Ovary (tissue), 7 donors: ENCODE measurements at regions not wholly inside any gene's neighbourhood (a gene's known extent, or its start where the extent isn't known, plus 50 kb on each side); places are given as distances from the start of the nearest gene placed in this dataset.

Source experiments
- DNase-seq, 5 donors: peaks; one replicate each; pipeline ENCODE4 v3.0.0-alpha.2; 2019 to 2020
- H3K27ac ChIP-seq, 2 donors: fragments of 200-600 bp; one replicate each; pipeline versions ENCODE4 v1.5.1 to v1.8.0; 2019 to 2022
- H3K27me3 ChIP-seq: fragments of 200-600 bp; one replicate; pipeline ENCODE4 v1.8.0; 2022
- H3K36me3 ChIP-seq: fragments of 200-600 bp; sonication (generic); one replicate; pipeline ENCODE4 v1.5.1; 2019
- H3K4me1 ChIP-seq: one replicate; pipeline ENCODE4 v1.8.1; 2013; ENCODE audit warnings: mild to moderate bottlenecking, moderate library complexity; ENCODE audit not compliant: insufficient read depth
- H3K4me3 ChIP-seq: fragments of 200-600 bp; sonication (generic); one replicate; pipeline ENCODE4 v1.5.1; 2017
- H3K9me3 ChIP-seq, 2 donors: fragments of 200-600 bp in 1 of 2; sonication (generic) in 1 of 2; one replicate each; pipeline versions ENCODE4 v1.5.1 to v1.8.1; 2013 to 2019; ENCODE audit warnings: mild to moderate bottlenecking in 1 of 2, moderate library complexity in 1 of 2
- EP300 ChIP-seq: sonication (generic); formaldehyde crosslinking; IDR thresholded peaks from one replicate; pipeline ENCODE4 v1.6.1; 2017; ENCODE audit warnings: antibody characterized with exemption
- POLR2A ChIP-seq: fragments of 450-650 bp; IDR thresholded peaks from one replicate; pipeline ENCODE4 v1.6.1; 2017; ENCODE audit warnings: antibody characterized with exemption, mild to moderate bottlenecking, moderate library complexity
- WGBS, 3 donors: extraction: QIAGEN DNeasy Blood & Tissue Kit in 1 of 3; methylation state at CpG; one replicate each; pipeline versions ENCODE4 v1.1.5 to v1.1.7; 2013 to 2017; 5-methylcytosine and 5-hydroxymethylcytosine counted together
- intact Hi-C, 4 donors: fragments of 100-400 bp; cut with DNase I; formaldehyde crosslinking; loops; one replicate each; pipeline versions ENCODE4 v1.11.0 to v1.15.1; 2022 to 2023
- TF ChIP-seq, protein P1 (sequence below), 3 donors: fragments of 450-650 bp in 2 of 3; fragments of 200-600 bp in 1 of 3; IDR thresholded peaks; one replicate each; pipeline versions ENCODE4 v1.5.1 to v1.8.0; 2016 to 2022; ENCODE audit warnings: antibody characterized with exemption in 3 of 3, mild to moderate bottlenecking in 1 of 3
- donor health status: DM: no; HTN: no; CAD: no; lungs with moderate emphysema.
- donor health status: DM: no; HTN: no; CAD: no.
- donor health status: Bipolar disorder and iron deficiency.
- donor health status: DM: no; HTN: no; CAD: no.
- donor health status: DM: yes; HTN: yes; CAD: no.

DNA sequence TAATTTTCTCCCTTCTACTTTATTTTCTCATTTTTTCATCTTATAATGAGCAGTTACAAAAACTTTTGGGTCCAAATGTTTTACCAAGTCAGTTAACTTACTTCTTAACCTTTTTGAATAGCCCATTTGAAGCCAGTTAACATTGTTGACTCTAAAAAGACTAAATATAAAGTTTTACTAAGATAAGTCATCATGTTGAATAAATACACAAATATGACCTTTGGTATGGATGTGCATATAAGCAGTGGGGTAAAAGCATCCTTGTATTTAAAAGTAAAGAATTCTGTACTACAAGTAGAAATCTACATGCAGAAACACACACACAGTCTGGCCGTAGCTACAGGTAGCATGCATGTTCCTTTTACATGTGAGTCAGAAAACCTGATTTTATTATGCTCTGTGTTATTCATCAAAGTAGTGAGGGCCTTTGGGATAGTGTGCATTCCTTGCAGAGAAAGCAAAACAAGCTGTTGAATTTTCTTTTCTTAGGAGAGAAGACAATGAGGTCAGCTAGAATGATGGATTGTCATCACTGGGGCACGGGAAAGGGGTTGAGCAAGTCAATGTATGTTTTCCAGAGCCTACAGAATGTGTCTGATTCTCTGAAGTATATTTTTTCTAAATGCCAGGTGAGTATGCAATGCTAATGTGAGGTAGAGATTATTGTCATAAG is 533.2 kb upstream of the AGA start:
- DNase-seq, result no peak
- H3K9me3 ChIP-seq, result no peaks in the 10 kb centered on the region
- WGBS, 3 donors, result 23 to 38% (median 30%) methylated on average over 2 of the region's 2 CpGs
- H3K27ac ChIP-seq, result no peak overlapping the region
- H3K27me3 ChIP-seq, result no peaks in the 10 kb centered on the region
- no peak overlapping the region for H3K4me3 ChIP-seq
- H3K36me3 ChIP-seq, result no peaks in the 10 kb centered on the region
- TF ChIP-seq EP300 (no peak), POLR2A (no peak)
- TF ChIP-seq, protein P1, sequence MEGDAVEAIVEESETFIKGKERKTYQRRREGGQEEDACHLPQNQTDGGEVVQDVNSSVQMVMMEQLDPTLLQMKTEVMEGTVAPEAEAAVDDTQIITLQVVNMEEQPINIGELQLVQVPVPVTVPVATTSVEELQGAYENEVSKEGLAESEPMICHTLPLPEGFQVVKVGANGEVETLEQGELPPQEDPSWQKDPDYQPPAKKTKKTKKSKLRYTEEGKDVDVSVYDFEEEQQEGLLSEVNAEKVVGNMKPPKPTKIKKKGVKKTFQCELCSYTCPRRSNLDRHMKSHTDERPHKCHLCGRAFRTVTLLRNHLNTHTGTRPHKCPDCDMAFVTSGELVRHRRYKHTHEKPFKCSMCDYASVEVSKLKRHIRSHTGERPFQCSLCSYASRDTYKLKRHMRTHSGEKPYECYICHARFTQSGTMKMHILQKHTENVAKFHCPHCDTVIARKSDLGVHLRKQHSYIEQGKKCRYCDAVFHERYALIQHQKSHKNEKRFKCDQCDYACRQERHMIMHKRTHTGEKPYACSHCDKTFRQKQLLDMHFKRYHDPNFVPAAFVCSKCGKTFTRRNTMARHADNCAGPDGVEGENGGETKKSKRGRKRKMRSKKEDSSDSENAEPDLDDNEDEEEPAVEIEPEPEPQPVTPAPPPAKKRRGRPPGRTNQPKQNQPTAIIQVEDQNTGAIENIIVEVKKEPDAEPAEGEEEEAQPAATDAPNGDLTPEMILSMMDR (IDR thresholded peaks at IDR 0.05), result no peak
- intact Hi-C loops, result no loop called here
- H3K4me1 ChIP-seq, result no peaks in the 10 kb centered on the region

DNA sequence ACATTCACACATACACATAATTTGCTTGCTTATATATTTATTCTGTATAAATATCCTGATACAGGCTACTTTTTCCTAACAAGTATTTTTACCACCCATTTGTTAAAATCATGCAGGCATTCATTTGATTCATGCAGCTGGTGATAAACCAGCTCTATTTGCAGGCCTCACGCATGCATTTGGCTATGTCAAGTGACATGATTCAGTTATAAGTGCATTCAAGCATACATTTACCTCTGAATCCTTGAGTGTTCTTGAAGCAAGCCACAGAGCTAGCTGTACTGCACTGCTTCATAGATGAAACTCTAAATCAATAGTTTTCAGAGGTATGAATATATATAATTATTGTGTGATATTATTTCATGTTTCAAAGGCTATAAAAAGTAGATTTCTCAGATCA is 544.0 kb upstream of the AGA start:
- intact Hi-C loops, result no loop called here
- H3K9me3 ChIP-seq, result no peaks in the 10 kb centered on the region
- no peaks in the 10 kb centered on the region for H3K4me1 ChIP-seq
- no peak for DNase-seq
- H3K36me3 ChIP-seq, result no peaks in the 10 kb centered on the region
- no peaks in the 10 kb centered on the region for H3K27me3 ChIP-seq
- no peak overlapping the region for H3K4me3 ChIP-seq
- WGBS, 3 donors, result 83 to 89% (median 85%) methylated on average over 1 of the region's 1 CpG
- no peak overlapping the region for H3K27ac ChIP-seq
- TF ChIP-seq POLR2A, result no peak
- TF ChIP-seq, protein P1 (IDR thresholded peaks at IDR 0.05), result no peak
- TF ChIP-seq EP300, result no peak

DNA sequence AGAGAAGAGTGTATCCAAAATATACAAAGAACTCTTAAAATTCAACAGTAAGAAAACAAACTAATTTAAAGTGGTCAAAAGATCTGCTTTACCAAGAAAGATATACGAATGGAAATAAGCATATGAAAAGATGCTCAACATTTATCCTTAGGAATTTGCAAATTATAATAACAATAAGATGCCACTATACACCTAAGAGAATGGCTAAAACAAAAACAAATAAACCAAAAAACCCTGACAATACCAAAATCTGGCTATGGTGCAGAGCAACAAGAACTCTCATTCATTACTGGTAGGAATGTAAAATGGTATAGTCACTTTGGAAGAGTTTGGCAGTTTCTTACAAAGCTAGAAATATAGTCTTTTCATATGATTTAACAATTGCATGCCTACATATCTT is 545.7 kb upstream of the AGA start:
- intact Hi-C loops, result no loop called here
- Histone ChIP-seq H3K9me3 (no peaks in the 10 kb centered on the region), H3K36me3 (no peaks in the 10 kb centered on the region), H3K4me3 (no peak overlapping the region), H3K4me1 (no peaks in the 10 kb centered on the region), H3K27ac (no peak overlapping the region), H3K27me3 (no peaks in the 10 kb centered on the region)
- TF ChIP-seq, protein P1 (IDR thresholded peaks at IDR 0.05), result no peak
- TF ChIP-seq POLR2A, result no peak
- TF ChIP-seq EP300, result no peak
- no peak for DNase-seq
- WGBS, 3 donors, result 49 to 58% (median 54%) methylated on average over 1 of the region's 1 CpG

DNA sequence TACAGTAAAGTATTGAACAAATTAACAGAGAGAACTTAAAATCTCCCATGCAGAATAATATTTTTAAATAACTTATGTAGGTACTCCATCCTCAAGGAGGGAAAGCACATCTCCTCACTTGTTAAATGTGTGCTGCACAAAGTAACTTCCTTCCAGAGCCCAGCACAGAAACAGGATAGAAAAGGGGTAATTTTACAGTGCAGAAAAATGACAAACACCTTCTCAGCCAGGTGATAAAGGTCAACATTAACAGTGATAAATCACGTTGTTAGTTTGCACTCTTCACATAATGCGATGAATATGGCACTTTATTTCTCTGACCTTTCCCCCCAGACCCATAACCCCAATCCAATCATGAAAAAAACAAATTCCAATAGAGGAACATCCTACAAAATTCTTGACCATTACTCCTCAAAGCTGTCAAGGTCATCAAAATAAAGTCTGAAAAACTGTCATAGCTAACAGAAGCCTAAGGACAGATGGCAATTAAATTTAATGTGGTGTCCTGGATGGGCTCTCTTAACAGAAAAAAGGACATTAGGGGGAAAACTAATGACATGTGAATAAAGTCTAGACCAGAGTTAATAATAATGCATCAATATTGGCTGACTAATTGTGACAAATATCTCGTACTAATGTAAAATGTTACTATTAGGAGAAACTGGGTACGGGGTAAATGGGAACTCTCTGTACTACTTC is 547.4 kb upstream of the AGA start:
- Histone ChIP-seq H3K27me3 (no peaks in the 10 kb centered on the region), H3K4me1 (no peaks in the 10 kb centered on the region), H3K27ac (no peak overlapping the region), H3K9me3 (no peaks in the 10 kb centered on the region), H3K36me3 (no peaks in the 10 kb centered on the region), H3K4me3 (no peak overlapping the region)
- intact Hi-C loops, result no loop called here
- WGBS, 3 donors, result 45 to 57% (median 46%) methylated on average over 4 of the region's 4 CpGs
- TF ChIP-seq, protein P1 (IDR thresholded peaks at IDR 0.05), result no peak
- TF ChIP-seq EP300, result no peak
- no peak for TF ChIP-seq POLR2A
- DNase-seq, result no peak
